Heart right ventricle (tissue), 16 donors: ENCODE measurements at regions not wholly inside any gene's neighbourhood (a gene's known extent, or its start where the extent isn't known, plus 50 kb on each side); places are given as distances from the start of the nearest gene placed in this dataset.

Experiments
- ATAC-seq, 8 donors: fragments of 200-7000 bp; cut with Tn5 transposase; one replicate each; pipeline ENCODE4 v1.9.1; 2020; ENCODE audit warnings: mild to moderate bottlenecking in 8 of 8, moderate library complexity in 8 of 8, moderate number of reproducible peaks in 1 of 8
- DNase-seq, 2 donors: peaks; one replicate each; pipeline ENCODE4 v3.0.0-alpha.2; 2020
- H3K27ac ChIP-seq, 10 donors: fragments of 200-600 bp; sonication (generic) in 2 of 10; one replicate each; pipeline versions ENCODE4 v1.5.0 to v1.8.0; 2020 to 2022; ENCODE audit warnings: mild to moderate bottlenecking in 3 of 10
- H3K27me3 ChIP-seq, 7 donors: fragments of 200-600 bp; one replicate each; pipeline ENCODE4 v1.8.0; 2021 to 2022; ENCODE audit warnings: mild to moderate bottlenecking in 2 of 7
- H3K36me3 ChIP-seq, 9 donors: fragments of 200-600 bp; sonication (generic) in 1 of 9; one replicate each; pipeline versions ENCODE4 v1.5.0 to v1.8.0; 2020 to 2022; ENCODE audit warnings: mild to moderate bottlenecking in 2 of 9
- H3K4me1 ChIP-seq, 9 donors: fragments of 200-600 bp; sonication (generic) in 1 of 9; one replicate each; pipeline versions ENCODE4 v1.5.0 to v1.8.0; 2020 to 2022; ENCODE audit warnings: mild to moderate bottlenecking in 4 of 9
- H3K4me3 ChIP-seq, 10 donors: fragments of 200-600 bp; sonication (generic) in 2 of 10; one replicate each; pipeline versions ENCODE4 v1.5.0 to v1.8.0; 2020 to 2022; ENCODE audit warnings: mild to moderate bottlenecking in 7 of 10, moderate library complexity in 2 of 10
- H3K9me3 ChIP-seq, 11 donors: fragments of 200-600 bp in 10 of 11; sonication (generic) in 2 of 11; one replicate each; pipeline versions ENCODE4 v1.5.0 to v1.8.0; 2013 to 2022; ENCODE audit warnings: mild to moderate bottlenecking in 2 of 11, control low read depth in 1 of 11, moderate library complexity in 1 of 11
- WGBS, 2 donors: extraction: QIAGEN DNeasy Blood & Tissue Kit; methylation state at CpG; one replicate each; pipeline ENCODE4 v1.1.7; 2013; ENCODE audit warnings: inconsistent platforms in 1 of 2; 5-methylcytosine and 5-hydroxymethylcytosine counted together
- intact Hi-C, 10 donors: fragments of 100-400 bp; cut with DNase I; formaldehyde crosslinking; loops; one replicate each; pipeline versions ENCODE4 v1.11.1 to v1.14.2; 2022
- TF ChIP-seq, protein P1 (sequence below), 9 donors: fragments of 200-600 bp; sonication (generic) in 2 of 9; IDR thresholded peaks; one replicate each; pipeline versions ENCODE4 v1.5.0 to v1.8.0; 2021 to 2022; ENCODE audit warnings: antibody characterized with exemption in 9 of 9, mild to moderate bottlenecking in 5 of 9, moderate library complexity in 1 of 9
- donor health status: Arrhythmogenic right ventricular cardiomyopathy.
- donor health status: ischemic (EF 13 %, LVEDD 7.1; RV severe dilation, severe dysfunction).
- donor health status: healthy with polysubstance abuse.
- donor health status: DM: no; HTN: yes; CAD: no.
- donor health status: DM: no; HTN: no; CAD: no.
- donor health status: ischemic (EF 25% LVEDD 6.9; RV normal size, moderate dysfunction).
- donor health status: ischemic (EF 25% LVEDD 5.7; RV mildly dilated, moderate dysfunction).
- donor health status: healthy.
- donor health status: DM: yes; HTN: yes; CAD: no.
- donor health status: Ischemic cardiomyopathy.
- donor health status: ischemic (EF 35%, LVEDD 5.7; RV mildly dilated, moderate dysfunction).
- donor health status: nonischemic (EF 11% LVEDD 7.7; RV severe dilation, severe dysfunction).
- donor health status: DM: yes; HTN: yes; CAD: no.
- donor health status: PGD.
- donor health status: ischemic (EF 29% LVEDD 5.4; RV normal size, mild dysfunction).
- donor health status: nonischemic (EF 23%, LVEDD 6.1; RV moderate dilation, normal function).

GRCh38 chr7:67773081-67773480 lies 776.4 kb downstream of the TYW1 start:
- TF ChIP-seq, protein P1, sequence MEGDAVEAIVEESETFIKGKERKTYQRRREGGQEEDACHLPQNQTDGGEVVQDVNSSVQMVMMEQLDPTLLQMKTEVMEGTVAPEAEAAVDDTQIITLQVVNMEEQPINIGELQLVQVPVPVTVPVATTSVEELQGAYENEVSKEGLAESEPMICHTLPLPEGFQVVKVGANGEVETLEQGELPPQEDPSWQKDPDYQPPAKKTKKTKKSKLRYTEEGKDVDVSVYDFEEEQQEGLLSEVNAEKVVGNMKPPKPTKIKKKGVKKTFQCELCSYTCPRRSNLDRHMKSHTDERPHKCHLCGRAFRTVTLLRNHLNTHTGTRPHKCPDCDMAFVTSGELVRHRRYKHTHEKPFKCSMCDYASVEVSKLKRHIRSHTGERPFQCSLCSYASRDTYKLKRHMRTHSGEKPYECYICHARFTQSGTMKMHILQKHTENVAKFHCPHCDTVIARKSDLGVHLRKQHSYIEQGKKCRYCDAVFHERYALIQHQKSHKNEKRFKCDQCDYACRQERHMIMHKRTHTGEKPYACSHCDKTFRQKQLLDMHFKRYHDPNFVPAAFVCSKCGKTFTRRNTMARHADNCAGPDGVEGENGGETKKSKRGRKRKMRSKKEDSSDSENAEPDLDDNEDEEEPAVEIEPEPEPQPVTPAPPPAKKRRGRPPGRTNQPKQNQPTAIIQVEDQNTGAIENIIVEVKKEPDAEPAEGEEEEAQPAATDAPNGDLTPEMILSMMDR (IDR thresholded peaks at IDR 0.05), result no peak
- intact Hi-C loops, result no loop called here
- no peak overlapping the region for H3K4me3 ChIP-seq
- H3K27ac ChIP-seq, result no peak overlapping the region
- peaks cover 0 to 44% (median 20%) of the 10 kb centered on the region in 7 donors for H3K27me3 ChIP-seq
- WGBS, 2 donors, result 59 to 62% methylated on average over 6 of the region's 6 CpGs
- H3K4me1 ChIP-seq, result no peaks in the 10 kb centered on the region
- DNase-seq, result no peak
- no peaks in the 10 kb centered on the region for H3K36me3 ChIP-seq
- ATAC-seq, result no peak
- H3K9me3 ChIP-seq, result no peaks in the 10 kb centered on the region

DNA sequence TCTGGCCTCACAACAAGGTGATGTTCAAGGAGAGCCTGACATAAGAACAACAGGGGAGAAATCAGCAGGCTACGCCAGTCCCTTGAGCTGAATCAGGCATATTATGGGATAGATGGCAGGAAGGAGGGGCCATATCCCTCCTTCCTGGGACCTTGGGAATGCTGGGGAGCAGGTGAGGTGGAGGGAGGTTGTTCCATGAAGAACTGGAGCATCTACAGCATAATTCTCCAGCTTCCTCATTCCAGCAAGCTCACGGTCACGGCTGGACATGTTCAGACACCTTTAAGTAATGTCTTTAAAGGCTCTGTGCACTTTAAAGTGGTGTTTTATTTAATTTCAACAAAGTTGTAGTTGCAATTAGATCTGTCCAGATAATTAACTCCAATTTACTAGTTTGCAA lies 780.5 kb downstream of the TYW1 start:
- WGBS, 2 donors, result 79 to 81% methylated on average over 3 of the region's 3 CpGs
- no peak for ATAC-seq
- Histone ChIP-seq H3K4me1 (no peaks in the 10 kb centered on the region), H3K36me3 (no peaks in the 10 kb centered on the region), H3K9me3 (peaks cover 0 to 5% (median 0%) of the 10 kb centered on the region in 11 donors), H3K27ac (no peak overlapping the region), H3K27me3 (peaks cover 0 to 36% (median 6%) of the 10 kb centered on the region in 7 donors), H3K4me3 (no peak overlapping the region)
- intact Hi-C loops, result no loop called here
- DNase-seq, result no peak
- TF ChIP-seq, protein P1 (IDR thresholded peaks at IDR 0.05), result no peak

DNA sequence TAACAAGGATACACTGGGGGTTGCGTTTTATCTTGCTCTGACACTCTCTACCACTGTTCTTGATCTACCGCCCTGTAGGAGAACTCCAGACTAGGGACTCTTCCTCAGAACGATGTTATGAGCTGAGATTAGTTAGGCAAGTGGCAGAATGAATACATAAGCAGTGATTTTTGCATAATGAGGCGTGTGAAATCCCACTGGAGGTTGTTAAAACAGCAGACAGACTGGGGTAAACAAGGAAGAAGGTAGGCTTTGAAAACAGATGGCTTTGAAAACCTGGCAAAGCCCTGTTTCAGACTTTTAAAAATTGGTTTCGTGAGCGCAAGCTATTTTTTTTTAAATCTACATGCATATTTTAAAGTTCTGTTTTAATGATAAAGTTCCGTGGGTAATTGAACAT lies 785.2 kb downstream of the TYW1 start:
- H3K4me3 ChIP-seq, result no peak overlapping the region
- H3K27me3 ChIP-seq, result peaks cover 0 to 7% (median 0%) of the 10 kb centered on the region in 7 donors
- H3K4me1 ChIP-seq, result no peaks in the 10 kb centered on the region
- WGBS, 2 donors, result 64 to 71% methylated on average over 7 of the region's 7 CpGs
- H3K36me3 ChIP-seq, result no peaks in the 10 kb centered on the region
- TF ChIP-seq, protein P1 (IDR thresholded peaks at IDR 0.05), result no peak
- ATAC-seq (no peak), DNase-seq (no peak)
- intact Hi-C loops, result no loop called here
- peaks cover 0 to 5% (median 0%) of the 10 kb centered on the region in 11 donors for H3K9me3 ChIP-seq
- no peak overlapping the region for H3K27ac ChIP-seq

- Histone ChIP-seq H3K9me3 (peaks cover 0 to 17% (median 0%) of the 10 kb centered on the region in 11 donors), H3K36me3 (no peaks in the 10 kb centered on the region), H3K27ac (no peak overlapping the region), H3K4me3 (no peak overlapping the region), H3K27me3 (peaks cover 0 to 35% (median 28%) of the 10 kb centered on the region in 7 donors), H3K4me1 (no peaks in the 10 kb centered on the region)
- WGBS, 2 donors, result 85 to 88% methylated on average over 6 of the region's 6 CpGs
- intact Hi-C loops, result no loop called here
- ATAC-seq, result no peak
- TF ChIP-seq, protein P1 (IDR thresholded peaks at IDR 0.05), result no peak
- no peak for DNase-seq
These were observed 789.4 kb downstream of the TYW1 start for GRCh38 chr7:67786021-67786420.
